ENCODE measurements at regions not wholly inside any gene's neighbourhood (a gene's known extent, or its start where the extent isn't known, plus 50 kb on each side); places are given as distances from the start of the nearest gene placed in this dataset.

- DNase-seq, result no peak
Observed at GRCh38 chr10:131743190-131744151, 157.3 kb upstream of the PPP2R2D start.

DNA sequence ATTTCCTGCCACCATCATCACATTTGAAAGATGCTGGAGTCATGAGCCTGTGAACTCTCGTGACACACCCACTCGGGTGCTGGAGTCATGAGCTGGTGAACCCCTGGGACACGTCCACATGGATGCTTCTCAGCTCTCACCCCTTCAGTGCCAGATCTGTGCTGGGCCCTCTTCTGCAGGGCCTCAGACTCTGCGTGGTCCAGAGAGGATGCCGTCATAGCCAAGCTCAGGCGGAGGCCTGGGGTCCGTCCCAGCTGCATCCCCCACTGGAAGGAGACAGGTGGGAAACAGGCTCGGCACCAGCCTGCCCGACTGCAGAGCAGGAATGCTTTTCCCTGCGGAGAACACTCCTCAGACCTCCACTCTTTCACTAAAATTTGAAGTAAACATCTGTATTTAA is 156.5 kb upstream of the PPP2R2D start:
- no peak for DNase-seq

GRCh38 chr10:131745591-131745990 is 155.2 kb upstream of the PPP2R2D start:
- DNase-seq, result no peak

- DNase-seq, result no peak
Observed at GRCh38 chr10:131746241-131746711, 154.5 kb upstream of the PPP2R2D start.

GRCh38 chr10:131746785-131747184 is 154.0 kb upstream of the PPP2R2D start:
- DNase-seq, result no peak

- no peak for DNase-seq
Observed at GRCh38 chr10:131747251-131747650, 153.6 kb upstream of the PPP2R2D start.

GRCh38 chr10:131747791-131748190 is 153.0 kb upstream of the PPP2R2D start:
- DNase-seq, result no peak

DNA sequence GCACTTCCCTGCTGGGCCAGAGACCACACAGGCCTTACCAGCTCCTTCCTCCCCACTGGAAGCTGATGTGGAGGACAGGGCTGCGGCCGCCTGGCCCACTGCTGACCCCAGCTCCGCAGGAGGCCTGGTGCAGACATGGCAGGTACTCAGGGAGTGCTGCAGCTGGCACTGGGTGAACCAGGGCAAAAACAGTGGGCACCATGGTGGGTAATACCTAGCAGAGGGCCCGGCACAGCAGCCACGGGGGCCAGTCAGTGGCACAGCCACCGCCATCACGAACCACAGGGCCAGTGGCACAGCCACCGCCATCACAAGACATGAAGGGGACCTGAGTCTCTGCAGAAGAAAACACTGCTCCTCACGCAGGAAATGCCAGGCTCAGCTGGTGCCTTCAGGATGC is 152.6 kb upstream of the PPP2R2D start:
- DNase-seq, result no peak

- no peak for DNase-seq
Observed at GRCh38 chr10:131748831-131749766, 151.7 kb upstream of the PPP2R2D start.

DNA sequence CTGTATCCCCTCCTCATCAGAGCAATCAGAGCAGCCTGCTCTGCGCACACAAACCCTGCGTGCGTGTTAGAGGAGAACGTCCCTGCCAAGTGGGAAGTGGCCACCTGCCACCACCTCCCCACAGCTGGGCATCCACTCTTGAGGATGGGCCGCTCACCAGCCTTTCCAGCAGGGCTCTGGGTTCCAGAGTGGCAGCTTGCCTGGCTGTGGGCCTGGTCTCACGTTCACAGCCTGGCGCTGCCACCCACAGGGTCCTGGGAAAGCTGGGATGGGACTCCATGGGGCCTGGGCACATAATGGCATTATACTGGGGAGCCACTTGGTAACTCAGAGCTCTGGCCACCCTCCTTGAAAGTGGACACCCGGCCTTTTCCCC is 151.1 kb upstream of the PPP2R2D start:
- DNase-seq, result no peak

- DNase-seq, result no peak
Observed at GRCh38 chr10:131750171-131750895, 150.5 kb upstream of the PPP2R2D start.

GRCh38 chr10:131750973-131751826 is 149.6 kb upstream of the PPP2R2D start:
- DNase-seq, result no peak

GRCh38 chr10:131751827-131752775 is 148.7 kb upstream of the PPP2R2D start:
- DNase-seq, result no peak

- no peak for DNase-seq
Observed at GRCh38 chr10:131753336-131753735, 147.5 kb upstream of the PPP2R2D start.

- no peak for DNase-seq
Observed at GRCh38 chr10:131755200-131755599, 145.6 kb upstream of the PPP2R2D start.

GRCh38 chr10:131757285-131758058 is 143.3 kb upstream of the PPP2R2D start:
- no peak for DNase-seq

GRCh38 chr10:131758062-131758938 is 142.5 kb upstream of the PPP2R2D start:
- no peak for DNase-seq

GRCh38 chr10:131758939-131759301 is 141.9 kb upstream of the PPP2R2D start:
- DNase-seq, result no peak

- DNase-seq, result no peak
Observed at GRCh38 chr10:131759347-131759746, 141.5 kb upstream of the PPP2R2D start.

Measured in T1000 (cell line).